Suppressor macrophage (primary cell): ENCODE measurements at regions not wholly inside any gene's neighbourhood (a gene's known extent, or its start where the extent isn't known, plus 50 kb on each side); places are given as distances from the start of the nearest gene placed in this dataset.

Experiments
- DNase-seq, 4 experiments: peaks; one replicate each; pipeline ENCODE4 v3.0.0-alpha.2; 2020 to 2022

- no peak for DNase-seq
Measured at GRCh38 chrX:147119088-147119487, 304.5 kb upstream of the CXorf51A start.

- no peak for DNase-seq
Measured at GRCh38 chrX:147079974-147080373, 265.4 kb upstream of the CXorf51A start.

GRCh38 chrX:147079457-147079856, 264.9 kb upstream of the CXorf51A start:
- no peak for DNase-seq

GRCh38 chrX:147077472-147077871, 262.9 kb upstream of the CXorf51A start:
- DNase-seq = no peak

GRCh38 chrX:147072747-147073146, 258.2 kb upstream of the CXorf51A start:
- DNase-seq = peak in 3 of 4 experiments; percentile 1 to 28 (median 10)

GRCh38 chrX:147069926-147070325, 255.4 kb upstream of the CXorf51A start:
- DNase-seq = peak in 2 of 4 experiments; percentile 0 to 1
